GM12801 (cell line): ENCODE measurements at regions not wholly inside any gene's neighbourhood (a gene's known extent, or its start where the extent isn't known, plus 50 kb on each side); places are given as distances from the start of the nearest gene placed in this dataset.

Experiments used
- TF ChIP-seq, protein P1 (sequence below): IDR thresholded peaks from one replicate; pipeline ENCODE4 v1.5.1; 2011; ENCODE audit warnings: control low read depth; ENCODE audit not compliant: insufficient read length; ENCODE audit errors: extremely low read depth

- TF ChIP-seq, protein P1, sequence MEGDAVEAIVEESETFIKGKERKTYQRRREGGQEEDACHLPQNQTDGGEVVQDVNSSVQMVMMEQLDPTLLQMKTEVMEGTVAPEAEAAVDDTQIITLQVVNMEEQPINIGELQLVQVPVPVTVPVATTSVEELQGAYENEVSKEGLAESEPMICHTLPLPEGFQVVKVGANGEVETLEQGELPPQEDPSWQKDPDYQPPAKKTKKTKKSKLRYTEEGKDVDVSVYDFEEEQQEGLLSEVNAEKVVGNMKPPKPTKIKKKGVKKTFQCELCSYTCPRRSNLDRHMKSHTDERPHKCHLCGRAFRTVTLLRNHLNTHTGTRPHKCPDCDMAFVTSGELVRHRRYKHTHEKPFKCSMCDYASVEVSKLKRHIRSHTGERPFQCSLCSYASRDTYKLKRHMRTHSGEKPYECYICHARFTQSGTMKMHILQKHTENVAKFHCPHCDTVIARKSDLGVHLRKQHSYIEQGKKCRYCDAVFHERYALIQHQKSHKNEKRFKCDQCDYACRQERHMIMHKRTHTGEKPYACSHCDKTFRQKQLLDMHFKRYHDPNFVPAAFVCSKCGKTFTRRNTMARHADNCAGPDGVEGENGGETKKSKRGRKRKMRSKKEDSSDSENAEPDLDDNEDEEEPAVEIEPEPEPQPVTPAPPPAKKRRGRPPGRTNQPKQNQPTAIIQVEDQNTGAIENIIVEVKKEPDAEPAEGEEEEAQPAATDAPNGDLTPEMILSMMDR: no peak
Measured at GRCh38 chr4:104630272-104630671, 135.6 kb upstream of the CXXC4 start.

GRCh38 chr4:104631000-104631399, 136.3 kb upstream of the CXXC4 start:
- TF ChIP-seq, protein P1: no peak

DNA sequence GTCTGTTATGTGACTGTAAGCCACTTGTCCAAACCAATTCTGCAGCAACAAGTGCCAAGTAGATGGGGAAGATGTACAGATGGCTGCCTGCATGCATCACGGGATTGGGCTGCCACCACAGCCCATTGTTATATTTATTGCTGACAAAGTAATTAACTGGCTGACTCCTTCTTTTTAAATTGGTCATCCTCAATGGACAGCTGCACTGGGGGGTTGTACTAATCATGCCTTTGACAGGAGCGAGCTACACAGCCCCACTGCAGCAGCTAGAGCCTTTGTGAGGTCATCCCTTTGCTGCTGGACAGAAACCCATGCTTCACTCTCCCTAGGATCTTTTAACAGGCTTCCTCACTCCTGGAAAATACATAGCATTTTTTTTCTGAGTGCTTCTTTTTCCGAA, 146.7 kb upstream of the CXXC4 start:
- TF ChIP-seq, protein P1: no peak

DNA sequence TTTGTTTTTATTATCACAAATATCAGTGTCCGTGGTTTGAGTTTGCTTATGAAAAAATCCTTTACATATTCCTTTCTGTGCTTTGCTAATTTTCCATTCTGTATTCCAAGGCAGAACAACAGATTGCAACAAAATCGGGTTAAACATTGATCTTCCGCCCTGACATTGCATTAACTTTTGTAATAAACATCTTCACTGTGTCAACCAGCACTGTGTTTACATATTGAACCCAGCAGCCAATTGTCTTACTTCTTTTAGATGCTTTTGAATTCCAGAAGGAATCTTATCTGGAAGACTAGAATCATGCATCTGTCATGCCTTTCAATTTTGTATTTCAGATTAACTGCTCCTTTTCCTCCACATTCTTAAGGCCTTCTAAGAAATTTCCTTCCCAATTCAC, 147.8 kb upstream of the CXXC4 start:
- TF ChIP-seq, protein P1: no peak

DNA sequence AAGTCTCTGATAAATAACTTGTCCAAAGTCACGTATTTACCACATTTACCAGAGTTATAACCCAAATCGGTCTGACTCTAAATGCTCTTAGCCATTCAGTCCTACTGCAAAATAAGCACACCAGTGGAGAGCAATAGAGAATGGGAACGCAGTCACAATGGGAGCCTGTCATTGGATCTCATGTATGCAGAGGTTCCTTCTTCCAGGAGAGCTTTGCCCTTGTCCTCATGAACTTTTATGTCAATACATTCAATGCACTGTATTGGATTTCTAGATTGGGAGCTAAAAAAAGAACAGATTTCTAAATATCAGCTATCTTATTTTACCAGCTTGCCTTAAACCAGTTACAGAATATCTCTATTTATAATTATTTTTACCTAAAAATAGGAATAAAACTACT, 149.1 kb upstream of the CXXC4 start:
- TF ChIP-seq, protein P1: no peak

DNA sequence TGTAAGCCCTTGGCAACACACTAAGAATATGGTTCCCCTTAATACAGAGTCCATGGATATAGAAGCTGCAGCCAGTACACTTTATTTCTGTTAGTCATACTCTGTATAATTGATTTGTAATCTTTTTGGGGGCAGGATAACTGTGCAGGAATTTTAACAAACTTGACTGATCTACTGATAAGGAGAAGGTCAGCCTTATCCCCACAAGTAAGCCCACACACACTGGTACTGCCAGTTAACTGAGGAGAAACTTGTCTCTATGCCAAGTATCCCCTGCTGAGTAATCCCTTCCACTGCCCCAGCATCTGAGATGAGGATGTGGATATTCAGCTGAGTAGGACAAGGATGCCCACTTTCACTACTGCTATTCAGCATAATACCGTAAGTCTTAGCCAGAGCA, 154.9 kb upstream of the CXXC4 start:
- TF ChIP-seq, protein P1: no peak

- TF ChIP-seq, protein P1: no peak
Measured at GRCh38 chr4:104677116-104677515, 182.4 kb upstream of the CXXC4 start.

DNA sequence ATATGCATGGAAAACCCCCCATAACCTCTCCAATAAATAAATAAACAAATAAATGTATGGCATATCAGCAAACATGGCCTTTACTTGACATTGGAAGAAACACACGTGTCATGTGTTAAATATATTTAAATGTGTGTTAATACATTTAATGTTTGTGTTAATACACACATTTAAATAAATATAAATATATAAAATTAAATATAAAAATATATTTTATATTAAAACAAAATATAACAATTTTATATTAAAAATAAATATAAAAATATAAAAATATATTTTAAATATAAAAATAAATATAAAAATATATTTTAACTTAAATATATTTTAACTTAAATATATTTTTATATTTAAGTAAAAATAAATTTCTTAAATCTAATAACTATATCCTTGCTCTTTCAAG, 187.6 kb upstream of the CXXC4 start:
- TF ChIP-seq, protein P1: no peak
